ENCODE measurements at regions not wholly inside any gene's neighbourhood (a gene's known extent, or its start where the extent isn't known, plus 50 kb on each side); places are given as distances from the start of the nearest gene placed in this dataset.

GRCh38 chr4:57220172-57220571 lies 110.0 kb upstream of the IGFBP7 start:
- H3K9me3 Mint-ChIP-seq, result no peaks in the 10 kb centered on the region

GRCh38 chr4:57219431-57219830 lies 109.2 kb upstream of the IGFBP7 start:
- Histone ChIP-seq H3K4me1 (ENCODE audit: control insufficient read depth, insufficient read depth, low read length) (no peaks in the 10 kb centered on the region), H3K4me3 (ENCODE audit: low read length) (no peak overlapping the region), H3K9me3 (ENCODE audit: control insufficient read depth, insufficient read depth, low read length) (no peaks in the 10 kb centered on the region), H3K36me3 (ENCODE audit: control insufficient read depth, insufficient read depth, low read length) (no peaks in the 10 kb centered on the region), H3K27me3 (ENCODE audit: control insufficient read depth, insufficient read depth, low read length) (no peaks in the 10 kb centered on the region), H3K27ac (ENCODE audit: low read length) (no peak overlapping the region)
- DNase-seq, result no peak
- H3K27ac Mint-ChIP-seq, result no peak overlapping the region
- no peaks in the 10 kb centered on the region for H3K9me3 Mint-ChIP-seq
- H3K4me3 Mint-ChIP-seq, result no peak overlapping the region
- intact Hi-C loops (cut with micrococcal nuclease), result no loop called here
- H3K27me3 Mint-ChIP-seq (ENCODE audit: low read depth in 2 of 2), result no peaks in the 10 kb centered on the region
- H3K36me3 Mint-ChIP-seq, result no peaks in the 10 kb centered on the region
- no peak for TF ChIP-seq CTCF (IDR thresholded peaks at IDR 0.05)
- WGBS (ENCODE audit: insufficient coverage), result 95% methylated on average over 2 of the region's 2 CpGs
- H3K4me1 Mint-ChIP-seq, result no peaks in the 10 kb centered on the region
- no peak for ATAC-seq

More at GRCh38 chr4:57220172-57220571, 110.0 kb upstream of the IGFBP7 start:
- H3K36me3 ChIP-seq (ENCODE audit: control insufficient read depth, insufficient read depth, low read length), result no peaks in the 10 kb centered on the region
- no peaks in the 10 kb centered on the region for H3K36me3 Mint-ChIP-seq
- H3K9me3 ChIP-seq (ENCODE audit: control insufficient read depth, insufficient read depth, low read length), result no peaks in the 10 kb centered on the region
- no peak overlapping the region for H3K4me3 ChIP-seq (ENCODE audit: low read length)
- no peak for DNase-seq
- H3K27ac ChIP-seq (ENCODE audit: low read length), result no peak overlapping the region
- no peak for ATAC-seq
- 89% methylated on average over 2 of the region's 2 CpGs for WGBS (ENCODE audit: insufficient coverage)
- no peaks in the 10 kb centered on the region for H3K4me1 Mint-ChIP-seq
- no peak overlapping the region for H3K27ac Mint-ChIP-seq
- intact Hi-C loops (cut with micrococcal nuclease), result no loop called here
- no peak overlapping the region for H3K4me3 Mint-ChIP-seq
- no peaks in the 10 kb centered on the region for H3K4me1 ChIP-seq (ENCODE audit: control insufficient read depth, insufficient read depth, low read length)
- no peak for TF ChIP-seq CTCF (IDR thresholded peaks at IDR 0.05)
- H3K27me3 ChIP-seq (ENCODE audit: control insufficient read depth, insufficient read depth, low read length), result no peaks in the 10 kb centered on the region
- H3K27me3 Mint-ChIP-seq (ENCODE audit: low read depth in 2 of 2), result no peaks in the 10 kb centered on the region

GRCh38 chr4:57214654-57215411 lies 104.6 kb upstream of the IGFBP7 start:
- H3K27ac ChIP-seq (ENCODE audit: low read length), result no peak overlapping the region
- intact Hi-C loops (cut with micrococcal nuclease), result no loop called here
- Mint-ChIP-seq H3K36me3 (no peaks in the 10 kb centered on the region), H3K4me1 (no peaks in the 10 kb centered on the region), H3K27ac (no peak overlapping the region), H3K4me3 (no peak overlapping the region), H3K27me3 (ENCODE audit: low read depth in 2 of 2) (peaks cover 2 to 7% of the 10 kb centered on the region in 2 donors), H3K9me3 (no peaks in the 10 kb centered on the region)
- TF ChIP-seq CTCF (IDR thresholded peaks at IDR 0.05), result no peak
- 83% methylated on average over 5 of the region's 8 CpGs for WGBS (ENCODE audit: insufficient coverage)
- H3K27me3 ChIP-seq (ENCODE audit: control insufficient read depth, insufficient read depth, low read length), result no peaks in the 10 kb centered on the region
- ATAC-seq (no peak), DNase-seq (no peak)
- H3K4me1 ChIP-seq (ENCODE audit: control insufficient read depth, insufficient read depth, low read length), result no peaks in the 10 kb centered on the region
- H3K9me3 ChIP-seq (ENCODE audit: control insufficient read depth, insufficient read depth, low read length), result no peaks in the 10 kb centered on the region
- no peaks in the 10 kb centered on the region for H3K36me3 ChIP-seq (ENCODE audit: control insufficient read depth, insufficient read depth, low read length)
- H3K4me3 ChIP-seq (ENCODE audit: low read length), result no peak overlapping the region

- H3K9me3 Mint-ChIP-seq, result no peaks in the 10 kb centered on the region
- H3K4me3 Mint-ChIP-seq, result no peak overlapping the region
- H3K36me3 ChIP-seq (ENCODE audit: control insufficient read depth, insufficient read depth, low read length), result no peaks in the 10 kb centered on the region
- no peak overlapping the region for H3K4me3 ChIP-seq (ENCODE audit: low read length)
- no peaks in the 10 kb centered on the region for H3K36me3 Mint-ChIP-seq
- no peak overlapping the region for H3K27ac Mint-ChIP-seq
- H3K9me3 ChIP-seq (ENCODE audit: control insufficient read depth, insufficient read depth, low read length), result no peaks in the 10 kb centered on the region
- no peak for ATAC-seq
- H3K27me3 Mint-ChIP-seq (ENCODE audit: low read depth in 2 of 2), result peaks cover 16 to 29% of the 10 kb centered on the region in 2 donors
- H3K4me1 Mint-ChIP-seq, result no peaks in the 10 kb centered on the region
- no peak for DNase-seq
- H3K4me1 ChIP-seq (ENCODE audit: control insufficient read depth, insufficient read depth, low read length), result no peaks in the 10 kb centered on the region
- no peak overlapping the region for H3K27ac ChIP-seq (ENCODE audit: low read length)
- 91% methylated on average over 5 of the region's 5 CpGs for WGBS (ENCODE audit: insufficient coverage)
- no peak for TF ChIP-seq CTCF (IDR thresholded peaks at IDR 0.05)
- intact Hi-C loops (cut with micrococcal nuclease), result no loop called here
- no peaks in the 10 kb centered on the region for H3K27me3 ChIP-seq (ENCODE audit: control insufficient read depth, insufficient read depth, low read length)
These were observed 100.9 kb upstream of the IGFBP7 start for GRCh38 chr4:57211131-57211530.

Measured in natural killer cell (primary cell).